ENCODE measurements at regions not wholly inside any gene's neighbourhood (a gene's known extent, or its start where the extent isn't known, plus 50 kb on each side); places are given as distances from the start of the nearest gene placed in this dataset.

DNA sequence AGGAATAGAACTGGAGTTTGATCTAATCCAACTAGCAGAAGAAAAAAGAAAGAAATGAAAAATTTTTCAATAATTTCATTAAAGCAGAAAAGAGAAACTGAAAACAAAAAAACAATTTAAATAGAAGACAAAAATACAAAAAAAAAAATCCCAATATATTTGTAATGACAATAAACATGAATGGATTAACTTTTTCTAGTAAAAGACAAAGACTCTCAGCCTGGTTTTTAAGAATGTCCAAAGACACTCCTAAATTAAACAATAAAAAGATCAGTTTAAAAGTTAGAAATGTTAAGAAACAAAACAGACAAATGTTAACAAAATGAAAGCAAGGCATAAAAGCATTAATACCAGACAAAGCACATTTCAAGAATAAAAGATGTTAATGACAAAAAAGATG is 50.3 kb upstream of the ME3 start:
- Histone ChIP-seq H3K27me3 (ENCODE audit: insufficient read depth, low read depth, severe bottlenecking) (no peaks in the 10 kb centered on the region), H3K9me3 (ENCODE audit: severe bottlenecking) (no peaks in the 10 kb centered on the region), H3K36me3 (no peaks in the 10 kb centered on the region), H3K4me3 (ENCODE audit: low read depth, low read length) (no peak overlapping the region), H3K27ac (no peak overlapping the region)
- TF ChIP-seq, protein P1, sequence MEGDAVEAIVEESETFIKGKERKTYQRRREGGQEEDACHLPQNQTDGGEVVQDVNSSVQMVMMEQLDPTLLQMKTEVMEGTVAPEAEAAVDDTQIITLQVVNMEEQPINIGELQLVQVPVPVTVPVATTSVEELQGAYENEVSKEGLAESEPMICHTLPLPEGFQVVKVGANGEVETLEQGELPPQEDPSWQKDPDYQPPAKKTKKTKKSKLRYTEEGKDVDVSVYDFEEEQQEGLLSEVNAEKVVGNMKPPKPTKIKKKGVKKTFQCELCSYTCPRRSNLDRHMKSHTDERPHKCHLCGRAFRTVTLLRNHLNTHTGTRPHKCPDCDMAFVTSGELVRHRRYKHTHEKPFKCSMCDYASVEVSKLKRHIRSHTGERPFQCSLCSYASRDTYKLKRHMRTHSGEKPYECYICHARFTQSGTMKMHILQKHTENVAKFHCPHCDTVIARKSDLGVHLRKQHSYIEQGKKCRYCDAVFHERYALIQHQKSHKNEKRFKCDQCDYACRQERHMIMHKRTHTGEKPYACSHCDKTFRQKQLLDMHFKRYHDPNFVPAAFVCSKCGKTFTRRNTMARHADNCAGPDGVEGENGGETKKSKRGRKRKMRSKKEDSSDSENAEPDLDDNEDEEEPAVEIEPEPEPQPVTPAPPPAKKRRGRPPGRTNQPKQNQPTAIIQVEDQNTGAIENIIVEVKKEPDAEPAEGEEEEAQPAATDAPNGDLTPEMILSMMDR (IDR thresholded peaks at IDR 0.05; ENCODE audit: low read depth, low read length): no peak
- DNase-seq: no peak

Measured in WERI-Rb-1 (cell line).